Brain pericyte (primary cell): ENCODE measurements at regions not wholly inside any gene's neighbourhood (a gene's known extent, or its start where the extent isn't known, plus 50 kb on each side); places are given as distances from the start of the nearest gene placed in this dataset.
A peak's percentile ranks its signal among the peaks of the same experiment; 100 is the strongest.

Experiments used
- DNase-seq: peaks from one replicate; pipeline ENCODE4 v3.0.0-alpha.2; 2012; ENCODE audit warnings: low read depth, low spot score

DNA sequence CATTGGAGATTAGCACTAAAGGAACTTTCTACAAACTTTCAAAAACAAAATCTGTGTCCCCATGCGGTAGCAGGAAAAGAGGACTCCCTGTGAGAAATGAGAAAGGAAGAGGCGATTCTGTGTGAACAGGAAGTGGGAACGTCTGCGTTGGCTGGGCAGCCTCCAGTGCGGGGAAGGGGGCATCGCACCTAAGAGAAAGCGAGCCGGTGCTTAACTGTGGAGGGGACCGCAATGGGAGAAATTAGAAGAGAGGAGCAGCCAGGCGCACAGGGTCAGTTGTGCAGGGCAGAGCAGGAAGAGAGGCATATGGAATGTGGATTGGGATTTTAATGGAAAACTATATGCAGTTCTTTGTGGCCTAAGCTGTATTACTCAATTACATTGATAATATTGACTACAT is 77.4 kb upstream of the DOCK9 start:
- no peak for DNase-seq

GRCh38 chr13:99055735-99056134 is 77.9 kb upstream of the DOCK9 start:
- no peak for DNase-seq

DNA sequence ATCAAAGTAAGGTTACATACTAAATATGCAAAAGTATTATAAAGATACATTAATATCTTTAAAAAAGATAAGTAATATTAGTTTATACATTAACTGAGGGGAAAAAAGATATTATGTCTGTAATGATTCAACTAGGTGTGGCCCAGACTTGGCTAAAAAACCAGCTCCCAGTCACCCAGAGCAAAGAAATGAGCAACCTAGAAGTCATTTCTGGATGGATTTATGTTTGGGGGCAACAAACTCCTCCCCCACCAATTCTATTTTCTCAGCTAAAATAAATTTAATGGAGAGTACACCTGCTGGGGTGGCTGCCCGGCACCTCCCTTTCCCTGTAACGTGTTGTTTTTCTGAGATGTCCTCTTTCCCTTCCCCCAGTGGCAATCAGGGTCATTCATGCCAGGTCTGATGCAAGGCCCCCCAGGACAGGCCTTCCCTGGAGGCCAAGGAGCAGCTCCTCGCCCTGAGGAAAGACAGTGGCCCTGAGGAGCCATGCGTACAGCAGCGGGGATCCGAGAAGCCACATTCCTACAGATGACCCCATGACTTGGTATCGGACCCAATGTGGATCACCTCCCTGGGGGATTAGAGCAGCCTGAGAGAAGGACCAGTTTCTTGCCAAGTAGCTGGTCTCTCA is 78.6 kb upstream of the DOCK9 start:
- DNase-seq = no peak

- no peak for DNase-seq
These were observed 79.6 kb upstream of the DOCK9 start for GRCh38 chr13:99057310-99057975.

GRCh38 chr13:99058527-99059495 is 80.9 kb upstream of the DOCK9 start:
- no peak for DNase-seq

DNA sequence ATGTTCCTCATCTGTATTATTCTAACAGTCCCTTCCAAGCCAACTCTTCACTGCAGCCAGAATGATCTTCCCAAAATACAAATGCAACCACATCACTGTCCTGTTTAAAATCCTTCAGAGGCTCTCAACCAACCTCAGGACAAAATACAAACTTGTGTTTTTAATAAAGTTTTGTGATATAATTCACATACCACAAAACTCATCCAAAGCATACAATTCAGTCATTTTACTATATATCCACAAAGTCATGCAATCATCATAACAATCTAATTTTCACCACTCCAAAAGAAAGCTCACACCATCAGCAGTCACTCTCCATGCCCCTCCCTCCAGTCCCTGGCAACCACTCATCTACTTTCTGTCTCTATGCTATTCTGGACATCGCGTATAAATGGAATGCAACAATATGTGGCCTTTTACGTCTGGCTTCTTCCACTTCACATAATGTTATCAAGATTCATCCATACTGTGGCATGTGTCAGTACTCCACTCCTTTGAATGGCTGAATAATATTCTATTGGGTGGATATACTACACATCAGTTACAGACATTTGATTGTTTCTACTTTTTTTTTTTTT is 81.7 kb upstream of the DOCK9 start:
- DNase-seq = no peak

- DNase-seq = no peak
These were observed 83.5 kb upstream of the DOCK9 start for GRCh38 chr13:99061411-99061810.

- DNase-seq = peak; percentile 39
These were observed 84.7 kb upstream of the DOCK9 start for GRCh38 chr13:99062593-99062992.

GRCh38 chr13:99063178-99063577 is 85.3 kb upstream of the DOCK9 start:
- DNase-seq = no peak

- DNase-seq = no peak
These were observed 86.1 kb upstream of the DOCK9 start for GRCh38 chr13:99063952-99064351.

DNA sequence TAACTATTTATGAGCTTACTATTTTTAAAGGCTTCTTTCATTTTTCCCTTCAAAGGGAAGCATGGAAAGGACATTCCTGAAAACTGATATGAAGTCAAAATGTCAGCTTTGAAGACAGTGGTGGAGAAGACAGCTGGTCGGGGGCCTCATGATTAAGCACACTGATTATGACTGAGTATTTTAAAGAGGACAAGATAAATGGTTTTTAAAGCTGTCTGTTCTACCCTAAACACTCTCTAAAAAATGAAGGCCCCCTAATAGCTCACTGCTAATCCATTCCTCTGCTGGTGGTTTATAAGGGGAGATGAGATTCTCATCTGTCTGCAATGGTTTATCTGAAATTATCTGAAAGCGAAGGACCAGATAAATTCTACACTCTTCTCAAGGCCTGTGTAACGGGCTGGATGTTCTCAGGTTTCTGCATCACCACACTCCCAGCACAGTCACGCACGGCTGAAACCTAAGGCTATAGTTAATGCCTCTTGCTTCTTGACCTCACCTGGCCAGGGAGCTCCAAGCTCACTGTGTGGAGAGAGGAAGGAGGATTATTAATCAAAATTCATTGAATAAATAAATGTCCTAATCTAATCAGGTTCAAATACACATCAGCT is 86.9 kb upstream of the DOCK9 start:
- no peak for DNase-seq

DNA sequence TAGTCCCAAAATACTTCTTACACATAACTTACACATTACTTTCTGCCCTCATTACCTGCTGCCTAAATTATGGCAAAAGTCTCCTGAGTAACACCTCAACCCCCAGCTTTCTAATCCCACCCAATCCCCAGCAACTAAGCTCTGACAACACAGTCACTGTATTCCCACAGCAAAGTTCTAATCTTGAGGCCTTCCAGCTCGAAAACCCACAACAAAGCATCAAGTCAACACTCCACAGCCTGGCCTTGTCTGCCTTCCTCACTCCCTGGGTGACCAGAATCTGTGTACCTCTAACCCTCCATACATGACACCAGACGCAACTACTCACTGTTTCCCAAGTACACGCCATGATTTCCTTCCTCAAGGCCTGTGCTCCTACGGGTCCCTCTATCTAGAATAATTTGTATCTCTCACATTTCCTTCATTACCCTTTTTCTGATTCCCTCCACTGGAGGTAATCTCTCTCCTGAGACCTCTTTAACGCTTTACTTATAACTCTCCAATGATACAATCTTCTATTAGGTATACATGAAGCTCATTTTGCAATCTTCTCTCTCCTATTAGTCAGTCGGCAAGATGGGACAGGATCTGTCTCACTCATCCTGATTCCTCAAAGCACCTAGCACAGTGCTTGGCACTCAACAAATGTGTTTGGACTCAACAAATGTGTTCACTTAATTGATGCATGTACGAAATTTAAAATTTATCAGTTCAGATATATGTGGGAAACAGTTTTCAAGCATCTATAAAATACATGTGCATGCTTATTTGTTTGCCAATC is 87.6 kb upstream of the DOCK9 start:
- DNase-seq = no peak

DNA sequence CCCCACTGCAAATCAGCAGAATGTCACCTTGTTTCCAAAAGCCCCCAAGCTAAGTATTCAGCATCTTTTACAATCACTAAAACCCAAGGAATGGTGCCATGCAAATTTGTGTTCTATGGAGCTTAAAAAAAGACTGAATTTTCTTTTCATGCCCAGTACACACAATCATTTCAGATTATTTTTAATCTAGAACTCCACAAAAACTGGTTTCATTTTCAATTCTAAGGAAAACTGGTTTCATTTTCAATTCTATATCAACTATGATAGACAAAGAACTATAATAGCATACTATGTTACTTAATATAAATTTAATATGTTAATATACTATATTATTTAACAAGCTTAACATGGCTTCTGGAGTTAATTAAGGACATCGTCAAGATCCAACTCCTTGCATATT is 88.4 kb upstream of the DOCK9 start:
- DNase-seq = no peak

DNA sequence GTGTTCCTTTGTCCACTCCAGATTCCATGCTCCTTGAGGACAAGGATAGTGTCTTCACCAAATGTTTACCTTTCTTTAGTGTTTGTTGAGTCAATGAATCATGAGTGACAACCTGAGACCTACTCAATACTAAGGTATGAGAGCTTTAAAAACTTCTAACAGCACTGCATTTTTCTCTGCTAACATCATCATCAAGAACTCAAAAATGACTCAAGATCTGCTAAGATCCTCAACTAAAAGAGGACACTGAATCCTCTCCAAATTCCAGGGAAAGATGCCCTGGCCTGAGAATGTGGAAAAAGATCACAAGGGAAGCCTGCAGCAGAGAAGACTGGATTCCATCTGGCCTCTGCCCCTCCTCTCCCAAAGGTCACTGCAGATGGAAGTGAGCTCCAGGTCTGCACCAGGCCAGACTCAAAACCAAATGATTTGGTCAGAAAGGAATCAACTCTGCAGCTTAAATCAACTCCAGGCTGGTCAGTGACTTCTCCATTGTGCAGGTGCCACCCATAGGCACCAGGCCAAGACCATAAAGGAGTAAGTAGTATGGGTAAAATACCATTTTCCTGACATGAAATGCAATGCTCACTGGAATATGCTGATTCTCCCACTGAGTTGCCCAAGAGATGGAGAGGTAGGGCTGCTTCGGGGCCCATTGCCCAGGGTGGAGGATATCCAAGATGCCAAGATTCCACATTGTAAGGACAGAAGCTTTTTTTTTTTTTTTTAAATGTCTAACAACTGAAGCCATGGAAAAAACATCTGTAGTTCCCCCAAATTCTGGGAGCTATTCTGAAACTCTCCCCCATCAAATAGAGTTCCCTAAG is 89.5 kb upstream of the DOCK9 start:
- DNase-seq = no peak

DNA sequence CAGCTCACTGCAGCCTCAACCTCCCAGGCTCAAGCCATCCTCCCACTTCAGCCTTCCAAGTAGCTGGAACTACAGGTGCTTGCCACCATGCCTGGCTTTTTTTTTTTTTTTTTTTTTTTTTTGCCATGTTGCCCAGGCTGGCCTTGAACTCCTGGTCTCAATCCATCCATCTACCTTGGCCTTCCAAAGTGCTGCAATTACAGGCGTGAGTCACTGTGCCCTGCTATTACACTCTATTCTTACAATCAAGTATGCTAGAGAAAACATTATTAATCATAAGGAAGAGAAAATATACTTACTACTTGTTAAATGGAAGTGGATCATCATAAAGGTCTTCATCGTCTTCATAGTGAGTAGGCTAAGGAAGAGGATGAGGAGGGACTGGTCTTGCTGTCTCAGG is 93.3 kb upstream of the DOCK9 start:
- no peak for DNase-seq

- no peak for DNase-seq
These were observed 93.8 kb upstream of the DOCK9 start for GRCh38 chr13:99071666-99072065.

DNA sequence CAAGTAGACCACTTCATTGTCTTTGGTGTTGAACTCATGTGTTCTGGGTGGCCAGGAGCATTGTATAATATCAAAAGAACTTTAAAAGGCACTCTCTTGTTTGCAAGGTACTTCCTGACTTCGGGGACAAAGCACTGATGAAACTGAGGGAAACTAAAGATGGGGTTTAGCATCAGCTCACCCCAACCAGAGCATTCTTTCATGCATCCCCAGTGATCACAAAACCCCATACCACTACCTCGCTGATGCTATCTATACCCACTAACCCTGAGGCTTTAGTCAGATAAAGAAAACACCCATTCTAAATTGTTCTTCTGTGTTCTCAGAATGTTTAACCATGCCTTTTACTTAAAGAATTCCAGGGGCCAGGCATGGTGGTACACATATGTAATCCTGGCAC is 94.5 kb upstream of the DOCK9 start:
- DNase-seq = no peak

- no peak for DNase-seq
These were observed 95.1 kb upstream of the DOCK9 start for GRCh38 chr13:99072941-99073340.

- DNase-seq = no peak
These were observed 96.8 kb upstream of the DOCK9 start for GRCh38 chr13:99074693-99075092.
